ENCODE measurements at regions not wholly inside any gene's neighbourhood (a gene's known extent, or its start where the extent isn't known, plus 50 kb on each side); places are given as distances from the start of the nearest gene placed in this dataset.

DNA sequence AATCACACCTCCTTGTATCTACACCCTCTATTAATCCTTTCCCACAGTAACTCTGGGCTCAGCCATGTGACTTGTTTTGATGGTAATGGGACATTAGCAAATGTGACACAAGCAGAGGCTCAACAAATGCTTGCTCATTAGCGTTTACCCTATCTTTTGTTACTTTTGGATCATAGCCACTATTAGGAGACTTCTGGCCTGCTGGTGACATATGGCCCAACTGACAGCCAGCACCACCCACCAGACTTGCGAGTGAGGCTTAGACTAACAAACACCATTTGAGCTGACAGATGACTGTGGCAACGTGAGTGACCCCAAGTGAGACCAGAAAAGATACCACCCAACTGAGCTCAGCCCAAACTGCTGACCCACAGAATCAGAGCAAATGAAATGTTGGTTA lies 154.1 kb downstream of the OLFM4 start:
- TF ChIP-seq, protein P1, sequence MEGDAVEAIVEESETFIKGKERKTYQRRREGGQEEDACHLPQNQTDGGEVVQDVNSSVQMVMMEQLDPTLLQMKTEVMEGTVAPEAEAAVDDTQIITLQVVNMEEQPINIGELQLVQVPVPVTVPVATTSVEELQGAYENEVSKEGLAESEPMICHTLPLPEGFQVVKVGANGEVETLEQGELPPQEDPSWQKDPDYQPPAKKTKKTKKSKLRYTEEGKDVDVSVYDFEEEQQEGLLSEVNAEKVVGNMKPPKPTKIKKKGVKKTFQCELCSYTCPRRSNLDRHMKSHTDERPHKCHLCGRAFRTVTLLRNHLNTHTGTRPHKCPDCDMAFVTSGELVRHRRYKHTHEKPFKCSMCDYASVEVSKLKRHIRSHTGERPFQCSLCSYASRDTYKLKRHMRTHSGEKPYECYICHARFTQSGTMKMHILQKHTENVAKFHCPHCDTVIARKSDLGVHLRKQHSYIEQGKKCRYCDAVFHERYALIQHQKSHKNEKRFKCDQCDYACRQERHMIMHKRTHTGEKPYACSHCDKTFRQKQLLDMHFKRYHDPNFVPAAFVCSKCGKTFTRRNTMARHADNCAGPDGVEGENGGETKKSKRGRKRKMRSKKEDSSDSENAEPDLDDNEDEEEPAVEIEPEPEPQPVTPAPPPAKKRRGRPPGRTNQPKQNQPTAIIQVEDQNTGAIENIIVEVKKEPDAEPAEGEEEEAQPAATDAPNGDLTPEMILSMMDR (IDR thresholded peaks at IDR 0.05) = no peak
- no peak for TF ChIP-seq POLR2AphosphoS5 (IDR thresholded peaks at IDR 0.05)

All from upper lobe of left lung (tissue), 4 donors.